ENCODE measurements at regions not wholly inside any gene's neighbourhood (a gene's known extent, or its start where the extent isn't known, plus 50 kb on each side); places are given as distances from the start of the nearest gene placed in this dataset.
A peak's percentile ranks its signal among the peaks of the same experiment; 100 is the strongest.

GRCh38 chr13:73972545-73972944 is 161.7 kb downstream of the KLF12 start:
- Histone ChIP-seq H3K9me3 (ENCODE audit: low read length) (no peaks in the 10 kb centered on the region), H3K9me2 (replicated peaks; ENCODE audit: insufficient read depth, low read length) (no peaks in the 10 kb centered on the region), H3K4me3 (ENCODE audit: low read length) (peak overlapping the region; percentile 51), H4K20me1 (ENCODE audit: insufficient read depth, low read depth, low read length) (no peaks in the 10 kb centered on the region), H3K9ac (ENCODE audit: low read length) (peak overlapping the region; percentile 65), H3K79me2 (ENCODE audit: low read length) (peaks cover 87% of the 10 kb centered on the region), H3K4me2 (ENCODE audit: low read depth, low read length, poor library complexity, severe bottlenecking) (peak overlapping the region; percentile 76), H3K27ac (ENCODE audit: low read length) (peak overlapping the region; percentile 97), H3K4me1 (ENCODE audit: low read length) (peaks cover 98% of the 10 kb centered on the region), H3K36me3 (ENCODE audit: insufficient read depth, low read length) (no peaks in the 10 kb centered on the region), H3K27me3 (ENCODE audit: low read length) (no peaks in the 10 kb centered on the region), H2AFZ (ENCODE audit: low read length) (no peak overlapping the region)
- DNase-seq = peak; percentile 61

DNA sequence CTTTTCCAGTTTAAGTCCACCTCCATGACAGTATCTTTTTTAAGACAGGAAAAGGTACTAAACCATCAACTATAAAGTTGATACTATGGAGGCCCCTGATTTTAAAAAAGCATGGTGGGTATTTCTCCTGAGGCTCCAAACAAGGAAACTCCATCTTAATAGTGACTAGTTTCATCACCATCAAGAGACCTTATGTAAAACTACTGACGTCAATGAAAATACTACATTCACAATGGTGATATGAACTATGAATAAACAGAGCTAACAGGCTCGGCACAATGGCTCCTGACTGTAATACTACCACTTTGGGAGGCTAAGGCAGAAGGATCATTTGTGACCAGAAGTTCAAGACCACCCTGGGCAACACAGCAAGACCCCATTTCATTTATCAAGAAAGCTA is 162.7 kb downstream of the KLF12 start:
- DNase-seq = peak; percentile 77
- Histone ChIP-seq H4K20me1 (ENCODE audit: insufficient read depth, low read depth, low read length) (no peaks in the 10 kb centered on the region), H3K9me2 (replicated peaks; ENCODE audit: insufficient read depth, low read length) (no peaks in the 10 kb centered on the region), H3K27me3 (ENCODE audit: low read length) (no peaks in the 10 kb centered on the region), H3K27ac (ENCODE audit: low read length) (peak overlapping the region; percentile 97), H3K36me3 (ENCODE audit: insufficient read depth, low read length) (no peaks in the 10 kb centered on the region), H3K79me2 (ENCODE audit: low read length) (peaks cover 88% of the 10 kb centered on the region), H2AFZ (ENCODE audit: low read length) (no peak overlapping the region), H3K4me3 (ENCODE audit: low read length) (peak overlapping the region; percentile 51), H3K4me2 (ENCODE audit: low read depth, low read length, poor library complexity, severe bottlenecking) (peak overlapping the region; percentile 76), H3K4me1 (ENCODE audit: low read length) (peaks cover 98% of the 10 kb centered on the region), H3K9ac (ENCODE audit: low read length) (peak overlapping the region; percentile 65), H3K9me3 (ENCODE audit: low read length) (no peaks in the 10 kb centered on the region)

DNA sequence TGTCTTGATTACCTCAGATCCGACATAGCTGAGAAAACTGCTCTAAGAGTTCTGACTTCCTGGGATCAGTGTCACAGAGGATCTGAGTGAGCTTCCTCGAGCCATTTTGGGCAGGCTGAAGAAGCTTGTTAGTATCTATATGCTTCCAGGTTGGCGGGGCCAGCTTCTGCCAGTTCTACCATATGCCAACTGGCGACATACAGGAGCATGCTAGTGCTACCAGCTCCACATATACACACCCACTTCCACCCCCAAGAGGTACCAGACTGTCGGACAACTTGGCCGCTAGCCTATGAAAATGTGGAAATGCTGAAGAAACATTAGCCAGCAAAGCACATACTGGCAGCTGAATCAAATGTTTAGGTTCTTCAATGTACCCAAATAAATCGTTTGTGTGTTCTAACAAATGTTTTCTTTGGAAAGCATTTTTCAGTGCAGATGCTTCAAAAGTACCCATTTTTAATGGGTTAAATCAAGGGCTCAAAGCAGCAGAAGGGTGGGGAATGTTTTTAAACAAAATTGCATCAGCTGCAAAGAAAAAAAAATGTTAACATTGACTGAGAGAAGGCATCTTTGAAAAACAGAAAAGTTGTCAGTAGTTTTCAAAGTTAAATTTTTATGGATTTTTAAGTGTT is 163.7 kb downstream of the KLF12 start:
- Histone ChIP-seq H3K4me3 (ENCODE audit: low read length) (no peak overlapping the region), H3K9ac (ENCODE audit: low read length) (no peak overlapping the region; the same call in 1 of the 2 replicates), H3K27me3 (ENCODE audit: low read length) (no peaks in the 10 kb centered on the region), H3K9me3 (ENCODE audit: low read length) (no peaks in the 10 kb centered on the region), H3K27ac (ENCODE audit: low read length) (peak overlapping the region; percentile 97), H3K9me2 (replicated peaks; ENCODE audit: insufficient read depth, low read length) (no peaks in the 10 kb centered on the region), H3K79me2 (ENCODE audit: low read length) (peaks cover 88% of the 10 kb centered on the region), H4K20me1 (ENCODE audit: insufficient read depth, low read depth, low read length) (no peaks in the 10 kb centered on the region), H2AFZ (ENCODE audit: low read length) (no peak overlapping the region), H3K4me2 (ENCODE audit: low read depth, low read length, poor library complexity, severe bottlenecking) (peak overlapping the region; percentile 76), H3K36me3 (ENCODE audit: insufficient read depth, low read length) (no peaks in the 10 kb centered on the region), H3K4me1 (ENCODE audit: low read length) (peaks cover 98% of the 10 kb centered on the region)
- DNase-seq = no peak

GRCh38 chr13:73967397-73968165 is 166.6 kb downstream of the KLF12 start:
- Histone ChIP-seq H3K27me3 (ENCODE audit: low read length) (no peaks in the 10 kb centered on the region), H3K36me3 (ENCODE audit: insufficient read depth, low read length) (0 out of 2 replicates have a peak, but pooled peaks cover under 1% of the 10 kb centered on the region), H3K9ac (ENCODE audit: low read length) (peak overlapping the region; percentile 54), H2AFZ (ENCODE audit: low read length) (no peak overlapping the region), H3K27ac (ENCODE audit: low read length) (peak overlapping the region; percentile 97), H3K4me1 (ENCODE audit: low read length) (peaks cover 92% of the 10 kb centered on the region), H3K4me2 (ENCODE audit: low read depth, low read length, poor library complexity, severe bottlenecking) (peak overlapping the region; percentile 69), H3K9me2 (replicated peaks; ENCODE audit: insufficient read depth, low read length) (no peaks in the 10 kb centered on the region), H4K20me1 (ENCODE audit: insufficient read depth, low read depth, low read length) (no peaks in the 10 kb centered on the region), H3K9me3 (ENCODE audit: low read length) (no peaks in the 10 kb centered on the region), H3K79me2 (ENCODE audit: low read length) (peaks cover 86% of the 10 kb centered on the region), H3K4me3 (ENCODE audit: low read length) (peak overlapping the region; percentile 38)
- DNase-seq = peak; percentile 96

DNA sequence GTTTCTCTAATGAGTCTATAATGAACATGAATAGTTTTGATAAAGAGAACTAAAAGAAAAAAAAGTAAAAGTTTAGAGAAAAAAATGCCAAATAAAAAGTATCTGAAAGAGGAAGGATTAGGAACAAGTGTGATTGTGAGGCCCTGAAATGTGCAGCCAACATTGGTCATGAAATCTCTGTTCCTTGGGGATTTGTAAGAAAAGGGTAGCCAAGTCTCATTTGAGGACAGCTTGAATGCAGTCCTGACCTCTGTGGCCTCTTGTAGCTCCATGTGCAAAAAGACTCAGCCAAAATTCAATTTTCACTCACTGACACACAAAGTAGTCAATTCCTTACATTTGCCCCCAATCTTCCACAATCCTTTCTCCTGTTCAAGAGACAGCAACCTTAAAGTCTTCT is 167.9 kb downstream of the KLF12 start:
- Histone ChIP-seq H4K20me1 (ENCODE audit: insufficient read depth, low read depth, low read length) (no peaks in the 10 kb centered on the region), H3K79me2 (ENCODE audit: low read length) (peaks cover 86% of the 10 kb centered on the region), H3K27ac (ENCODE audit: low read length) (peak overlapping the region; percentile 97), H3K9me2 (replicated peaks; ENCODE audit: insufficient read depth, low read length) (no peaks in the 10 kb centered on the region), H3K4me3 (ENCODE audit: low read length) (peak overlapping the region; percentile 38), H3K4me1 (ENCODE audit: low read length) (peaks cover 90% of the 10 kb centered on the region), H3K4me2 (ENCODE audit: low read depth, low read length, poor library complexity, severe bottlenecking) (peak overlapping the region; percentile 69), H3K36me3 (ENCODE audit: insufficient read depth, low read length) (peaks cover 8% of the 10 kb centered on the region; the same call in 1 of the 2 replicates), H3K9me3 (ENCODE audit: low read length) (no peaks in the 10 kb centered on the region), H3K9ac (ENCODE audit: low read length) (peak overlapping the region; percentile 54), H2AFZ (ENCODE audit: low read length) (no peak overlapping the region), H3K27me3 (ENCODE audit: low read length) (no peaks in the 10 kb centered on the region)
- peak; percentile 74 for DNase-seq

- peaks cover 8% of the 10 kb centered on the region; the same call in 1 of the 2 replicates for H3K36me3 ChIP-seq (ENCODE audit: insufficient read depth, low read length)
- no peak overlapping the region for H2AFZ ChIP-seq (ENCODE audit: low read length)
- no peaks in the 10 kb centered on the region for H4K20me1 ChIP-seq (ENCODE audit: insufficient read depth, low read depth, low read length)
- no peaks in the 10 kb centered on the region for H3K9me3 ChIP-seq (ENCODE audit: low read length)
- no peak overlapping the region for H3K4me3 ChIP-seq (ENCODE audit: low read length)
- peaks cover 90% of the 10 kb centered on the region for H3K4me1 ChIP-seq (ENCODE audit: low read length)
- H3K9ac ChIP-seq (ENCODE audit: low read length) = no peak overlapping the region
- no peaks in the 10 kb centered on the region for H3K9me2 ChIP-seq (replicated peaks; ENCODE audit: insufficient read depth, low read length)
- H3K4me2 ChIP-seq (ENCODE audit: low read depth, low read length, poor library complexity, severe bottlenecking) = no peak overlapping the region
- no peak overlapping the region for H3K27ac ChIP-seq (ENCODE audit: low read length)
- DNase-seq = no peak
- no peaks in the 10 kb centered on the region for H3K27me3 ChIP-seq (ENCODE audit: low read length)
- H3K79me2 ChIP-seq (ENCODE audit: low read length) = peaks cover 89% of the 10 kb centered on the region
Measured at GRCh38 chr13:73962284-73962683, 171.9 kb downstream of the KLF12 start.

DNA sequence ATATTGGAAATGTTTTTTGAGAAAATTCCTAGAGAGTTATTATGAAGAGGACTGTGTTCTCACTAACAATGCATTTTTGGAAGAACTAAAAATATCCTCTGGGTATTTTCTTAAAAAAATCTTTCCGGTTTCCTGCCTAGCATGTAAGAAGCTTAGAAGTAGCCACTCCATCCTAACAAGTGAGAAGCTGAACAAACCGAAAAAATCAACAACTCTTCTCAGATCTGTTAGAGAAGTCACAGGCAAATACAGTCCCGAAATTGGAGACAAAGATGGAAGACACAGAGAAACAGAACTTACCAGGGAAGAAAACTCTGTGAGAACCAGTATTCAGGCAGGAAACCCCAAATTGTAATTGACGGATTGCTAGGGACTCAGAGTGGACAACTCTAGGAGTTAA is 173.0 kb downstream of the KLF12 start:
- peak overlapping the region; percentile 28 for H3K27ac ChIP-seq (ENCODE audit: low read length)
- no peak for DNase-seq
- no peaks in the 10 kb centered on the region for H4K20me1 ChIP-seq (ENCODE audit: insufficient read depth, low read depth, low read length)
- H3K27me3 ChIP-seq (ENCODE audit: low read length) = no peaks in the 10 kb centered on the region
- no peak overlapping the region for H3K9ac ChIP-seq (ENCODE audit: low read length)
- H3K9me2 ChIP-seq (replicated peaks; ENCODE audit: insufficient read depth, low read length) = no peaks in the 10 kb centered on the region
- H3K9me3 ChIP-seq (ENCODE audit: low read length) = no peaks in the 10 kb centered on the region
- H3K4me2 ChIP-seq (ENCODE audit: low read depth, low read length, poor library complexity, severe bottlenecking) = peak overlapping the region; percentile 36
- peaks cover 90% of the 10 kb centered on the region for H3K4me1 ChIP-seq (ENCODE audit: low read length)
- H3K36me3 ChIP-seq (ENCODE audit: insufficient read depth, low read length) = peaks cover 8% of the 10 kb centered on the region; the same call in 1 of the 2 replicates
- no peak overlapping the region for H3K4me3 ChIP-seq (ENCODE audit: low read length)
- H2AFZ ChIP-seq (ENCODE audit: low read length) = no peak overlapping the region
- H3K79me2 ChIP-seq (ENCODE audit: low read length) = peaks cover 86% of the 10 kb centered on the region

DNA sequence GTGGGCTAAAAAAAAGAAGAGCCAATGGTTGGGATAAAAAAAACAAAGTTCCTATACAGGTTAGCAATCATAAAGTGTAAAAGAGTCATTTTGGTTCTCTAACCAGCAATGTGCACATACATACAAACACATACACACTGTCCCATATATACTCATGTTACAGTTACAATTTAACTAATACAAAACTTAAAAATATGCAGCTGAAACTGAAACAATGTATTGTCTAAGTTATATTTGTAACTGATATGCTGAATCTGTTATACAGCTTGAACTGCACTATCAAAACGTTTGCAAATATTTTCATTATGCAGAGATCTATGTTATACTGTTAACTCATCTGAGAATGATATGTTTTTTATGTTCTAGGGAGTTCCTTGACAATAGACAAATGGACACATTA is 173.7 kb downstream of the KLF12 start:
- no peak overlapping the region for H3K4me3 ChIP-seq (ENCODE audit: low read length)
- H3K9ac ChIP-seq (ENCODE audit: low read length) = no peak overlapping the region
- peak overlapping the region; percentile 14 for H3K4me2 ChIP-seq (ENCODE audit: low read depth, low read length, poor library complexity, severe bottlenecking)
- no peaks in the 10 kb centered on the region for H3K27me3 ChIP-seq (ENCODE audit: low read length)
- peaks cover 90% of the 10 kb centered on the region for H3K4me1 ChIP-seq (ENCODE audit: low read length)
- peak overlapping the region; percentile 31; the same call in 1 of the 2 replicates for H3K27ac ChIP-seq (ENCODE audit: low read length)
- H4K20me1 ChIP-seq (ENCODE audit: insufficient read depth, low read depth, low read length) = no peaks in the 10 kb centered on the region
- H3K79me2 ChIP-seq (ENCODE audit: low read length) = peaks cover 86% of the 10 kb centered on the region
- peaks cover 8% of the 10 kb centered on the region; the same call in 1 of the 2 replicates for H3K36me3 ChIP-seq (ENCODE audit: insufficient read depth, low read length)
- H3K9me2 ChIP-seq (replicated peaks; ENCODE audit: insufficient read depth, low read length) = no peaks in the 10 kb centered on the region
- DNase-seq = no peak
- no peaks in the 10 kb centered on the region for H3K9me3 ChIP-seq (ENCODE audit: low read length)
- H2AFZ ChIP-seq (ENCODE audit: low read length) = no peak overlapping the region
